H7 (cell line): ENCODE measurements at regions not wholly inside any gene's neighbourhood (a gene's known extent, or its start where the extent isn't known, plus 50 kb on each side); places are given as distances from the start of the nearest gene placed in this dataset.

Source experiments
- DNase-seq: peaks from one replicate; pipeline ENCODE4 v3.0.0; 2012
- H3K27me3 ChIP-seq: 2 replicates; pipeline ENCODE4 v1.6.0; 2011; ENCODE audit warnings: mild to moderate bottlenecking, low read length; ENCODE audit not compliant: control insufficient read depth, insufficient read depth
- H3K36me3 ChIP-seq: replicated peaks from 2 replicates; pipeline ENCODE4 v1.5.1; 2011; ENCODE audit warnings: low read length; ENCODE audit not compliant: control insufficient read depth, insufficient read depth
- H3K4me3 ChIP-seq: 2 replicates; pipeline ENCODE4 v1.5.1; 2011; ENCODE audit warnings: low read depth, mild to moderate bottlenecking, control low read depth, low read length, moderate library complexity; ENCODE audit not compliant: insufficient read depth

DNA sequence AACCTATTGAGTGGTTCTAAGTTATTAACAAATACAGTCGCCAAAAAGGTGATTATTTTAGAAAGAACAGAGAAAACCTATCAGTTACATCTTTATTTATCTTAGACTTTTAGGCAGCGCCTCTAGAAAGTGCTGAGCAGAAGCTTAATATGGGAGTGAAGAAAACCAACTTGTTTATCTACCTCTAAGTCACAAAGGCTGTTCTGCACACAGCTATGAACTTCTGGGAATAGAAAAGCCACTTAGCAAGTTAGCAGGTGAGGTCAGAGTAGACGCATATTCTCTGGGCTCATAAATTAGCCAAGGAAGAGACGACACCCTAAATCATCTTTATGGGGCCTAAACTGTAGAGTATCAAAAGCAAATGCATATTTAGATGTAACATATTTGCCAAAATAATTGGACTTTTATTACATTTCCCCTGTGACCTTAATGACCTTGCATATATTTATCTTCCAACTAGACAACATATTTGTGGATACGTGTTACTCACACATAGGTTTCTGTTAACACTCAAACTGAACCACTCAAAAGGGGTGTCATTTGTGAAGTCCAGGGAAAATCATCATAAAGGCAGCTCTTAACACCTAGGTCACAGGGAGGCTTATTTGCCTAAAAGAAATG is 267.1 kb downstream of the ADGB start:
- no peak for DNase-seq
- no peaks in the 10 kb centered on the region for H3K36me3 ChIP-seq
- H3K4me3 ChIP-seq: no peak overlapping the region
- no peaks in the 10 kb centered on the region for H3K27me3 ChIP-seq

DNA sequence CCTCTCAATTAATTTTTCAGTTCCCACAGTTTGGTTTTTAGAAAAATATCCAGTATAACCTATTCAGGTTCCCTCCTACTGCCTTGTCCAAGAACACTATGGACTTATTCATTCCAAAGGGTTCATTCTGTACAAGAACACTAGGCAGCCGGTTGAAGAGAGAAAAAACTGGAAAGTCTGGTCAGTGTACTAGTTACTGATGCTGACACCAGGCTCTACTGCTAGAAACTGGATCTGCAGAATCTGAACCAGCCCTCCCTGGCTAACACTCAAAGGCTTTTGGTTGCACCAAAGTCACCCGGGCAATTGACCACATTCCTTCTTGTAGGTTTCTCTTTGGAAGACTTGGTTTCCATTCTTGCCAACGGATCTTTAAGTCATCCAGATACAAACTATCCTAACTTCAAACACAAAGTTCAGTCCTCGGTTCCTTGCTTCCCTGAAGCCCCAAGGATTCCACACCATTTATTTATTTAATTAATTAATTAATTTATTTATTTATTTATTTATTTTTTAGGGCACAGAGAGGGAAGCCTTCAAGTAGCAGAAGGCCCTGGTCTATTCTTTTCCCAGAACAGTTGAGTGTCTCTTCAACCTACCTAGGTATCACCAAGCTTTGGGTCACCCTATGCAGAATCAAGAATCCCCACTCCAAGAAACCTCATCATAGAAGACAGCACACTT is 268.1 kb downstream of the ADGB start:
- DNase-seq: no peak
- Histone ChIP-seq H3K4me3 (no peak overlapping the region), H3K36me3 (no peaks in the 10 kb centered on the region), H3K27me3 (no peaks in the 10 kb centered on the region)

DNA sequence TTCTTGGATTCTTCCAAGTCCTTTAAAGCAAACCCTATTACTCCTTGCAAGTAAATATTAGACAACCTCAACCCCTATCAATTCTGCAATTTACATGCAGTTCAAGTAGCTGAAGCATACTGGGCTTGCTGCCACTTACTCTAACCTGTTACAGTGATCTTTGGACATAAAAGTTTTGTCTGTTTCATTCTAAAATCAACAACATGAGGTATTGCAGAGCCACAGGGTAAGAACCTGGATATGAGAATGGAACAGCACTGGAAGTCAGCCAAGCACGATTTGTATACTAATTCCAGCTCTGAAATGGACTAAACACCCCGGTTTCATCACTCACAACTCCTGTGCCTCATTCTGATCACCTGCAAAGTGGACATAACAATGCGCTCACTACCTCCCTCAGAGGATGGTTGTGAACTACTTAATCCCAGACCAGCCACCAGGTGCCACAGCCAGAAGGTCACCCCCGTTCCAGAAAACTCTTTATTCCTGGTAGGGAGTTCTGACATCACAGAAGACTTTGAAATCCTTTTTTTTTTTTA is 270.0 kb downstream of the ADGB start:
- DNase-seq: no peak
- no peaks in the 10 kb centered on the region for H3K27me3 ChIP-seq
- no peaks in the 10 kb centered on the region for H3K36me3 ChIP-seq
- H3K4me3 ChIP-seq: no peak overlapping the region

DNA sequence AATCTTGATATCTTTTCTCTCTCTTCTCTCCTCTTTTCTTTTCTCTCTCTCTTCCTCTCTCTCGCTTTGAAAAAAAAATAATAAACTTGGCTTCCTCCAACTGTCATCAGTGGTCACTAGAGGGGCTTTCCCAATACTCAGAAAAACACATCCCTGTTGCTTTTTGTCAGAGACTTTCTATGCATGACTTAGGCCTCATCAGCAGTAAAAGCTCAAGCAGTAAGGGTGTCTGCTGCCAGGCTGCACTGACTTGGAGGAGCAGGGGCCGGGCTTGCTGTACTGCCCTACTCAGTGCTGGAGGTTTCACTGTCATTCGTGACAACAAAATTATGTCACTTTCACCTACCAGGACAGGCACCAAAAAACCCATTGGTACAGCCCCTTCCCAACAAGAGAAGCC is 272.0 kb downstream of the ADGB start:
- Histone ChIP-seq H3K27me3 (no peaks in the 10 kb centered on the region), H3K4me3 (no peak overlapping the region), H3K36me3 (no peaks in the 10 kb centered on the region)
- DNase-seq: no peak

DNA sequence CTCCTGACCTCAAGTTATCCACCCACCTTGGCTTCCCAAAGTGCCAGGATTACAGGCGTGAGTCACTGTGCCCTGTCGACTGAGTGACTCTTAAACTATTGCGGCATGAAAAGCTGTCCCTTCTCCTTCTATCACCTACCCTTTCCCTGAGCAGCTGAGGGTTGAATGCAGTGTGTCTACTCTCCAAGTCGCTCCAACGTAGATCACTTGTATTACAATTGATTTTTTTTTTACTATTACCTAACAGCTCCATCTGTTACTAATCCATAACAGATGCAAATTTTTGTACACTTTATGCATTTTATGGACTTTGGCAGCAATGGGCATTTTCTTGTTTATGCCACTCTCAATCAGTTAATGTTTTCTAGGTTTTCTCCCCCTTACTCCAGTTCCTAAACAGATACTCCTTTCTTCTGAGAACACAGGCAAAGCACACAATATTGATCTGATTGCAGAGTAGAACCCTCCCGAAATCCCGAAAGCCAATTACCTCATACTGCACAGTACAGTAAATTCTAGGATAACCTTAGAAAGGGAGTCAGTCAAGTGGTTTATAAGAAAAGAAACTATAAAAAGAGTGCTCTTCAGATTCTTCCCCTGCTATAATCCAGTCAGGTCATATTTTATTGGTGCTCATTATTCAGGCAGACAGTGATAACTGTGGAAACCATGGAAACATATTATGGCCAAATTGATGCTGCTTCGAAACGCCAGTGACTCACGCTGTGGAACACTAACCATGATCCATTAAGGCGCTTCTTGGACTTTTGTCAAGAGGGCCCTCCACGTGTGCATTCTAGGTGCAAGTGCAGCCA is 273.0 kb downstream of the ADGB start:
- H3K4me3 ChIP-seq: no peak overlapping the region
- H3K36me3 ChIP-seq: no peaks in the 10 kb centered on the region
- no peak for DNase-seq
- no peaks in the 10 kb centered on the region for H3K27me3 ChIP-seq

DNA sequence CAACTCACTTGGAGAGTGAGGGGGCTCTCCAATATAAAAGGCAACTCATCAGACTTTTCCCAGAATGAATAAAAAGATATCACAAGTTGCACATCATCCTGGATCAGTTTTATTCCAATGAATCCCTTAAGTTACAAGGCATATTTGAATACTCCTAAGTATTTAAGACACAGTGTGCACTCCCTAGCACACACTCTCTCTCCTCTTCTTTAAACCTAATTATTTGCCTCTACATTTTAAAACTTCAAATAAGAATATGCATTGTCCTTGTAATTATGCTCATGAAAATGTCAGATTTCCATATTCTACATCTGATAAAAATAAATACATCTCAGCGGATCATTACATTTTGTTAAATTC is 273.6 kb downstream of the ADGB start:
- no peak for DNase-seq
- no peaks in the 10 kb centered on the region for H3K27me3 ChIP-seq
- H3K36me3 ChIP-seq: no peaks in the 10 kb centered on the region
- H3K4me3 ChIP-seq: no peak overlapping the region

DNA sequence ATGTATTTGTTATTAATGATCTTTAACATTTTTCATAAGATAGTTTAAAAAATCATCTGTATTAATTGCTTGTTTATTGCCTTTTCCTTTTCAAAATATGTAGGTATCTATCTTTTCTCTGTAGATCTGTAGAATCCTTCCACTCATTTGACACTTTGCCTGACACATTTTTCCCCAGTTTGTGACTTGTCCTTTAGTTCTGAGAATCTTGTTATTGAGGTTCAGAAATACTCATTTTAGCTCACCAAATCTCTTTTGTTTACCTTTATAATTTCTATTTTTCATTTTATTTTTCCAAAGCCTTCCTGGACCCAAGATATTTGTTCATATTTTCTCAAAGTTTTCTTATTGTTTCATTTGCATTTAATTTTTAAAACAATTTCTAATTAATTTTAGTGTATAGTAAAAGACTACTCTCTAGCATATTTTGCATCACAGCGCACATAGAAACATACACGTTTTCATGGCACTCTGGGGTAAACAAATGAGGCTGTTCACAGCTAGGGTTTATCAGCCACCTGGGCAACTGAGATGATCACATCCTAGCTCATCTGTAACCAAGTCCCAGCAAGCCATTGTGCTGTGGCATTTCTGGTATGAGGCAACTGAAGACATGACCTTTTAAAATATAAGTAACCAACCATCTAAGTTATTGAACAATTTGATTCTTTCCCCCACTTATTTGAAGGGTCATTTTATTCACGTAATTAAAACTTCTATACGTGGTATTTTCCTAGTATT is 275.7 kb downstream of the ADGB start:
- Histone ChIP-seq H3K36me3 (no peaks in the 10 kb centered on the region), H3K27me3 (no peaks in the 10 kb centered on the region), H3K4me3 (no peak overlapping the region)
- DNase-seq: no peak

DNA sequence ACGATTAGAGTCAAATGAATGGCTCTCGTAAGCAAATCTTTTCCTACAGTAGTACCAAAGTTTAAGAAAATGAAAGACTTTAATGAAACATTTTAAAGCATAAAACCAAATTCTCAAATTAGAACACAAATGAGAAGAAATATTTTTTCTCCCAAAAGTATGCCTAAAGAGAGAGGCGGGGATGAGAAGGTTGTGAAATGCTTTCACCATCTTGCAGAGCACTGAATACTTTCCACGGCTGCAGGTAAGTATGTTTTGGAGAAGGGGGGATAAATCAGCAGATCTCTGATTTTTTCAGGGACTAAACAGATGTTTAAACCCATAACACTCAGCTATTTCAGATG is 277.1 kb downstream of the ADGB start:
- DNase-seq: no peak
- H3K36me3 ChIP-seq: no peaks in the 10 kb centered on the region
- H3K27me3 ChIP-seq: no peaks in the 10 kb centered on the region
- H3K4me3 ChIP-seq: no peak overlapping the region

DNA sequence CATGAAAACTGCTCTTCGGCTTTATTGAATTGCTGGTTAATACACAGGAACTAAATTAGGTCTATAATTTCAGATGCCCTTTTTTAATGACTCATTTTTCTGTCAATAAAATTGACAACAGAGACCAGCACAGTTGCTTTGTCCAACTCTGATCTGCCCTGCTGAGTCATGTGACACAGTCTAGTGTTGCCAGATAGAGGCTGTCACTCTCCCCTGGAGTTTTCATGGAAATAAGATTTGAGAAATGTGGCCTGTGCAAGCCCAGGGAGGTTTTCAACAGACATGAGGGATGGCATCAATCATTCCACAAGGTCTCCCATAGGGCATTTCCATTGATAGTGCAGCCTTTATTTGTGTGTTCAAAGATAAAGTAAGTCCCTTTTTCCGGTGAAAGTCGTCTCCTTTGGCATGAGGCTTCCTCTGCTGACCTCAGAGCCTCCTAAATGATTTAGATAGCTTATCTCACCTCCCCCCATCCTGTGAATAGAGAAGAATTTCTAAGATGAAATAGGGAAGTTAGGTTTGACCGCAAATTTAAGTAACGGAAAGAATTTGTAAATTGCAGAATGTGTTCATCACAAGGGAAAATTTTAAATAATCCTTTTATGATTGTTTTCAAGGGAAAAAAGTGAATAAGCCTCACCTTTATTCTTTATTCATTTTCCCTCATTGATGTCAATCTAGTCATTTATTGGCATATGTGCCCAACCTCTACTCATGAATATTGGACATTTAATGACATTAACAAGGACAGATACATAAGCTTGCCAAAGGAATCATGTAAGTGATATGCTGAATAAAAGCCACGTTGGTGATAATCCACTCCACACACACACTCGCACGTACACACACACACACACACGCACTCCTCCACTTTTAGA is 277.7 kb downstream of the ADGB start:
- Histone ChIP-seq H3K36me3 (no peaks in the 10 kb centered on the region), H3K27me3 (no peaks in the 10 kb centered on the region), H3K4me3 (no peak overlapping the region)
- no peak for DNase-seq

DNA sequence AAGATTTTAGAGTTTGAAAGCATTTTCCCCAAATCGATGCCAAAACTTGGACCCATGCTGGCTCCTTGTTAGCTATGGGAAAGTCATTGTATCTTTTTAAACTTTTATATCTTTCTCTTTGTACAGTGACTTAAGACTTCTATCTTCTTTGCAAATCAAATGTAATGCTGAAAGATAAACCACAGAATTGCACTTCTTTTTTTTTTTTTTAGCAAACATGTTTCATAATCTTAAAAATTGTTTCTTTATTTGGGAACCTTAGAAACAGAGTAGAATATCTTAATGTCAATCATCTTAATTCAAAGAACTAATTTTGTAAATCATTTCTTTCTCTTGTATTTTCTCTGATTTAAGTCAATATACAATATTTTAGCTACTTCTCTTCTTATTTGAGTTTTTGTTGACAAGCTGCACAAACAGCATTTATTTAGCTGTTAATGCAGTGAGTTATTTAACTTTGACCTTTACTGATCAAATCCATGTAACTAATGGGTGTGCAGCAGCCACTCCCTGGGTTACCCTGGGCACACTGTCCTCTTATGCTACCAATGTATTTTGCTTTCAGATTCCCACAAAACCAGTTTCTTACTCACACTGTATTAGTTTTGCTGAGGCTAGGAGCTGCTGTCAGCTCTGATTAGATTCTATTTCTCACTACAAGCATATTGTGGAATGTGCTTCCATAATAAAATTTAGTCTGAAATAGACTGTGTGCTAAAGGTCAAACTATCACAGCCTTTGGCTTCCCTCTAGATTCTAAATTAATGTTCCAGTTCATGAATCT is 279.6 kb downstream of the ADGB start:
- H3K4me3 ChIP-seq: no peak overlapping the region
- H3K27me3 ChIP-seq: no peaks in the 10 kb centered on the region
- DNase-seq: no peak
- H3K36me3 ChIP-seq: no peaks in the 10 kb centered on the region

DNA sequence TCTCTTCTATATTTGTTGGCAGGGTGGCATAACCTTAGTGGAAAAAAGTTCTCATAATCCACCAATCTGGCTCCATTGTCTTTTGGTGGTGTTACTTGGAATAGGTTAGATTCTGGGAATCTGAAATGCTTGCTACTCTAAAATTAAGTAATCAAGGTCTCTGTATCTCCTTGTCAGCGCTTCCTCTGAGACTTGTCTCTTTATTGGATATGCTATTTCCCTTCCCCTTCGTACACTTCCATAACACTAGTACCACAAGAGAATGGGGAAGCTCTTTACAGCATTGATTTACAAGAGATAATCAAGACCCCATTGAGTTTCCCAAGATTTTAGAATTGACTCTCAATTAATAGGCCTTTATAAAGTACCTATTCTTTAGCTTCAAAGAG is 280.2 kb downstream of the ADGB start:
- no peaks in the 10 kb centered on the region for H3K36me3 ChIP-seq
- H3K27me3 ChIP-seq: no peaks in the 10 kb centered on the region
- no peak overlapping the region for H3K4me3 ChIP-seq
- DNase-seq: no peak

DNA sequence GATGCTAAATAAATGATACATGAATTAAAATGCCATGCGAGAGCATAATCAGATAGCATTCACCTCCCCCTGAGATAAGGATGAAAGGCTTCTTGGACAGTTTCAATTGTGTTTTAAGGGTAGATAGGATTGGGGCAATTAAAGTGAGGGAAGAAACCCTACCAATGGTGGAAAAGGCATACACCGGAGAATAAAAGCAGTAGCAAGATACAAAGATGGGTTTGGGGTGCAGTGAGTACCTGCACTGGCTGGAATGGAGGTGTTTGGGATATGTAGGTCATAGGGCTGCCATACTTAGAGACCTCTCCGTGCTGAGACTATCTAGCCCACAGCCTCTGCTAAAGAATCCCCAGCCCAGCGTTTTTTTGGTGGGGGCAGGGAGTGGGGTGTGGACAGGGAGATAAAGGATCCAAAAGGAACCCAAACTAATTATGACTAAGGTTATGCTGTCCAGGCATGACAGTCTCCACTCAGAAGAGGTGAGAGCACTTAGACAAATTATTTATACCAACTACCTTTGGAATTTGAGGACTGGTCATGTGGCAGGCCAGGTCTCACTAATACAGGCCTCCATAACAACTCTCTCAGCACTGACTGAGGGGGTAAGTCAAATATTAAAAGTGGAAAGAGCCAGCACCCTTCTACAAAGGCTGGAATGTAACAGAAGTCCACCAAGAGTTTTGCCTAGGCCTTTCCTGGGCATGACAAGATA is 280.8 kb downstream of the ADGB start:
- Histone ChIP-seq H3K27me3 (no peaks in the 10 kb centered on the region), H3K4me3 (no peak overlapping the region), H3K36me3 (no peaks in the 10 kb centered on the region)
- DNase-seq: no peak
